ENCODE measurements at regions not wholly inside any gene's neighbourhood (a gene's known extent, or its start where the extent isn't known, plus 50 kb on each side); places are given as distances from the start of the nearest gene placed in this dataset.

DNA sequence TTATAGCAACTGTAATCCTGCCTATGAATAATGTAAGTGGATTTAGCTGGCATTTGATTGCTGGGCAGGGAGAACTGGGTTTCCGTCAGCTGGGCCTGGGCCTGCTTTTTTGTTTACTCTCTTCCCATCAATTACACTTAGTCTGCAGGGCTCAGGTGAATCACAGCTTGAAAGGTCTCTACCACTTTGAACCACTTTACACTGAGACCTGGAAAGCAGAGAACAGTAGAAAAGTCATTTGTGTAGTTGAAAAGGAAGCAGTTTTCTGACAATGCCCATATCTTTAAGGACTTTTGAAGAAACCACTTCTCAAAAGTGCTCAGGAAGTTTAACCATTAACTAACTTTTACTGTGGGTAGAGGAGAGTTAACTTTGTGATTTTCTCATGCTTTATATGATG, 315.4 kb upstream of the SASH1 start:
- no peak for DNase-seq (ENCODE audit: low read depth in 2 of 2)
- TF ChIP-seq, protein P1, sequence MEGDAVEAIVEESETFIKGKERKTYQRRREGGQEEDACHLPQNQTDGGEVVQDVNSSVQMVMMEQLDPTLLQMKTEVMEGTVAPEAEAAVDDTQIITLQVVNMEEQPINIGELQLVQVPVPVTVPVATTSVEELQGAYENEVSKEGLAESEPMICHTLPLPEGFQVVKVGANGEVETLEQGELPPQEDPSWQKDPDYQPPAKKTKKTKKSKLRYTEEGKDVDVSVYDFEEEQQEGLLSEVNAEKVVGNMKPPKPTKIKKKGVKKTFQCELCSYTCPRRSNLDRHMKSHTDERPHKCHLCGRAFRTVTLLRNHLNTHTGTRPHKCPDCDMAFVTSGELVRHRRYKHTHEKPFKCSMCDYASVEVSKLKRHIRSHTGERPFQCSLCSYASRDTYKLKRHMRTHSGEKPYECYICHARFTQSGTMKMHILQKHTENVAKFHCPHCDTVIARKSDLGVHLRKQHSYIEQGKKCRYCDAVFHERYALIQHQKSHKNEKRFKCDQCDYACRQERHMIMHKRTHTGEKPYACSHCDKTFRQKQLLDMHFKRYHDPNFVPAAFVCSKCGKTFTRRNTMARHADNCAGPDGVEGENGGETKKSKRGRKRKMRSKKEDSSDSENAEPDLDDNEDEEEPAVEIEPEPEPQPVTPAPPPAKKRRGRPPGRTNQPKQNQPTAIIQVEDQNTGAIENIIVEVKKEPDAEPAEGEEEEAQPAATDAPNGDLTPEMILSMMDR (IDR thresholded peaks at IDR 0.05; ENCODE audit: low read depth, low read length): no peak
- H3K4me3 ChIP-seq (replicated peaks in 1 of 2; ENCODE audit: low read depth in 2 of 2, low read length in 2 of 2): no peak overlapping the region

DNA sequence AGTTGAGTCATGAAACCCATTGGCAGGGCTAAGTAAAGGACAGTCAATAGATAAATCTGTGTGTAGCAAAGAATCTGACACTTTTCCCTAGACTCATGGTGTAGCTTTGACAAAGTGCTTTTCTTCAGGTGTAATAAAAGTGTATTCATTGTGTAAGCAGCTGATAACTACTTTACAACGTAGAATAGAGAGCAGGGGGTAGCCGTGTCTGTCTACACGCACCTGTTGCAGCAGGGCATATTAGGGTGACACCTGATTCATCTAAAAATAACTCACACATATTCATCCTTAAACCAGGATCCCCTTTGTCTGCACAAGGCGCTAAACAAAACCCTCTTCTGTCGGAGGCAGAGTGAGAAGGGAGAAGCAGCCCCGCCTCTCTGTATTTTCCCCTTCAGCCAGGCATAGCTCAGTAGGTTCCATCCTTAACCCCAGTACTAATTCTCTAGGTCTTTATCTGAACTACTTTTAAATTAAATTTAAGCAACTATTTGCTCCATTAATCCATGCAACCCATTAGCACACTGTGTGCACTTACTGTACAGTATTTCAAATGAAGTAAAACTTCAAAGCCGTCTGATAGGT, 306.7 kb upstream of the SASH1 start:
- no peak for DNase-seq (ENCODE audit: low read depth in 2 of 2)
- TF ChIP-seq, protein P1 (IDR thresholded peaks at IDR 0.05; ENCODE audit: low read depth, low read length): no peak
- H3K4me3 ChIP-seq (replicated peaks in 1 of 2; ENCODE audit: low read depth in 2 of 2, low read length in 2 of 2): no peak overlapping the region

GRCh38 chr6:148037496-148037895, 305.1 kb upstream of the SASH1 start:
- no peak for DNase-seq (ENCODE audit: low read depth in 2 of 2)
- TF ChIP-seq, protein P1 (IDR thresholded peaks at IDR 0.05; ENCODE audit: low read depth, low read length): no peak
- no peak overlapping the region for H3K4me3 ChIP-seq (replicated peaks in 1 of 2; ENCODE audit: low read depth in 2 of 2, low read length in 2 of 2)

DNA sequence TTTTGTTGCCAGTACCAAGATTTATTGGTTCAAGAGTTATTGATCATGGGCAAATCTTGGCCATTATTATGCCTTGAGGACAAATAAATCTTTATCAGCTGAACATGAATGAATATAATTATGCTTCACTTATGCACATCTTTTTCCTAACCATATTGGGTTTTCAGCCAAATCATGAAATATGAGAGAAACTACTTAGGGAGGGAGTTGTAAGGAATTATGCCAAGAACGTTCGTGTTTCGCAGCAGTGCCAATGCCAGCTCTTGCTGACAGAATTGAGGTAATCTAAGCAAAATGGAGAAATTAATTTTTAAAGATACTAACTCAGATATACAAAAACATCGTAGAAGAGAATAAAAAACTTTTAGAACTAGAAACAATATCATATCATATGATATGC, 301.1 kb upstream of the SASH1 start:
- DNase-seq (ENCODE audit: low read depth in 2 of 2): no peak
- TF ChIP-seq, protein P1 (IDR thresholded peaks at IDR 0.05; ENCODE audit: low read depth, low read length): no peak
- no peak overlapping the region for H3K4me3 ChIP-seq (replicated peaks in 1 of 2; ENCODE audit: low read depth in 2 of 2, low read length in 2 of 2)

- H3K4me3 ChIP-seq (replicated peaks in 1 of 2; ENCODE audit: low read depth in 2 of 2, low read length in 2 of 2): no peak overlapping the region
- TF ChIP-seq, protein P1 (IDR thresholded peaks at IDR 0.05; ENCODE audit: low read depth, low read length): no peak
- no peak for DNase-seq (ENCODE audit: low read depth in 2 of 2)
These were observed 300.1 kb upstream of the SASH1 start for GRCh38 chr6:148042536-148042935.

- TF ChIP-seq, protein P1 (IDR thresholded peaks at IDR 0.05; ENCODE audit: low read depth, low read length): no peak
- peak in 1 of 2 donors; percentile 18 for DNase-seq (ENCODE audit: low read depth in 2 of 2)
- no peak overlapping the region for H3K4me3 ChIP-seq (replicated peaks in 1 of 2; ENCODE audit: low read depth in 2 of 2, low read length in 2 of 2)
These were observed 298.3 kb upstream of the SASH1 start for GRCh38 chr6:148044261-148044751.

DNA sequence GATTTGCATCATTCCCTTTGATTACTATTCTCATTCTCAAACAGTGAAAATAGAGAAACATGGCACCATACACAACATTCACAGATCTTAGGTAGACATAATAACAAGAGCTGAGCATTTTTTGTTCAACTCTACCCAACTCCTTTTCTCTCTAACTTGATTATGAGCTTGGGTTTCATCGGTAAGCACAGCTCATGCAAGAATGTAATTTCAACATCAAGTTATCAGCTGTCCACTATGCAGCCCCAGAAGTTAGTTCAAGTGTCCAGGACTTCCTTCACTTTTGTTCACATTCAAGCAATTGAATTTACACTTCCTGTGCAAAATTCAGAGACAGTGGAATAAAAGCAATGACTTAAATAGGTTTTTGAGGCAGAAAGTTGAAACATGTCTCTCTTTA, 297.7 kb upstream of the SASH1 start:
- TF ChIP-seq, protein P1 (IDR thresholded peaks at IDR 0.05; ENCODE audit: low read depth, low read length): no peak
- DNase-seq (ENCODE audit: low read depth in 2 of 2): no peak
- no peak overlapping the region for H3K4me3 ChIP-seq (replicated peaks in 1 of 2; ENCODE audit: low read depth in 2 of 2, low read length in 2 of 2)
